DOHH2 (cell line): ENCODE measurements at regions not wholly inside any gene's neighbourhood (a gene's known extent, or its start where the extent isn't known, plus 50 kb on each side); places are given as distances from the start of the nearest gene placed in this dataset.

Experiments used
- EZH2phosphoT487 ChIP-seq: fragments of 200-600 bp; sonication (generic); IDR thresholded peaks from 2 replicates; pipeline ENCODE4 v1.6.1; 2017; ENCODE audit warnings: borderline replicate concordance, mild to moderate bottlenecking, antibody characterized with exemption, low read length, moderate library complexity, mixed read lengths
- TF ChIP-seq, protein P1 (sequence below): fragments of 200-600 bp; sonication (generic); IDR thresholded peaks from one replicate; pipeline ENCODE4 v1.5.1; 2014; ENCODE audit warnings: antibody characterized with exemption, mild to moderate bottlenecking, low read depth, low read length; ENCODE audit not compliant: poor library complexity, severe bottlenecking

DNA sequence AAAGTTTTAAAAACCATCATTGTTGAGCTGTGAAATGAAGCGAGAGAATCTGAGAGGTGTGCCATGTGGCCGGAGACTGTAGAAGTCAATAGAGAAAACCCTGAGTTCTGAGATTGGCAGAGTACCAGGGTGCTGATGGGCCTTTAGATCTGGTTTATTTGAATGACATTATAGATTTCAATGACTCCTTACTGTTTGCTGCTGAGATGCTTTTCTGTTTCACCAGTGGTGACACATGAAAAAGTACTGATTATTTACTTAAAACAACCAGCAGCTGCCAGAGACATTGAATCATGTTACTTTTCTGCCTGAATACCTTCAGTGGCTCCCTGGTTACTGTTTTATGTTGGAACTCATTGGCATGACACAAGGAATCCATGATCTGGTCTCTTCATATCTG, 602.7 kb upstream of the ZNF804A start:
- no peak for TF ChIP-seq EZH2phosphoT487
- TF ChIP-seq, protein P1, sequence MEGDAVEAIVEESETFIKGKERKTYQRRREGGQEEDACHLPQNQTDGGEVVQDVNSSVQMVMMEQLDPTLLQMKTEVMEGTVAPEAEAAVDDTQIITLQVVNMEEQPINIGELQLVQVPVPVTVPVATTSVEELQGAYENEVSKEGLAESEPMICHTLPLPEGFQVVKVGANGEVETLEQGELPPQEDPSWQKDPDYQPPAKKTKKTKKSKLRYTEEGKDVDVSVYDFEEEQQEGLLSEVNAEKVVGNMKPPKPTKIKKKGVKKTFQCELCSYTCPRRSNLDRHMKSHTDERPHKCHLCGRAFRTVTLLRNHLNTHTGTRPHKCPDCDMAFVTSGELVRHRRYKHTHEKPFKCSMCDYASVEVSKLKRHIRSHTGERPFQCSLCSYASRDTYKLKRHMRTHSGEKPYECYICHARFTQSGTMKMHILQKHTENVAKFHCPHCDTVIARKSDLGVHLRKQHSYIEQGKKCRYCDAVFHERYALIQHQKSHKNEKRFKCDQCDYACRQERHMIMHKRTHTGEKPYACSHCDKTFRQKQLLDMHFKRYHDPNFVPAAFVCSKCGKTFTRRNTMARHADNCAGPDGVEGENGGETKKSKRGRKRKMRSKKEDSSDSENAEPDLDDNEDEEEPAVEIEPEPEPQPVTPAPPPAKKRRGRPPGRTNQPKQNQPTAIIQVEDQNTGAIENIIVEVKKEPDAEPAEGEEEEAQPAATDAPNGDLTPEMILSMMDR, result no peak
